ENCODE measurements at regions not wholly inside any gene's neighbourhood (a gene's known extent, or its start where the extent isn't known, plus 50 kb on each side); places are given as distances from the start of the nearest gene placed in this dataset.

DNA sequence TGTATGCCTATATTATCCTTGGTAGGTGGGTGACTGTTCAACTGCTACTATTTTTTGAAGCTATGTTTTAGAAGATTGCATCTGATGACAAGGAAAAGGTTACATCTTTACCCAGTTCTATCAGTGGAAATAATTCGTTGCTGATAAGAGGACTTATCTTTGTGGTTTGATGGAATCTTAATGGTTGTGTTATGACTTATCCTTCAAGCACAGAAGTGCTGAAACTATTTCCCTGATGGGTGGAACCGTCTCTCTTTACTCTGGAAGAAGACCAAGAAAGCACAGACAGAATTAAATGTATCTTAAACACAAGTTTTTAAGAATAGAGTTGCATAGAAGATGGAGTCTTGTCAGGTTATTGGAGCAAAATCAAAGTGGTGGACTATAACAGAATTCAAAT lies 437.7 kb upstream of the KAZN start:
- H3K79me2 ChIP-seq (ENCODE audit: control insufficient read depth, low read length): no peaks in the 10 kb centered on the region
- H3K4me1 ChIP-seq (ENCODE audit: control insufficient read depth, low read length): no peaks in the 10 kb centered on the region
- no peak overlapping the region for H3K4me2 ChIP-seq (ENCODE audit: low read length)
- peaks cover 3% of the 10 kb centered on the region; the same call in 1 of the 2 replicates for H3K9me3 ChIP-seq (ENCODE audit: control insufficient read depth, insufficient read depth, low read length)
- no peak overlapping the region for H3K4me3 ChIP-seq (ENCODE audit: low read length)
- H3K9me2 ChIP-seq (replicated peaks; ENCODE audit: control insufficient read depth, low read length): no peaks in the 10 kb centered on the region
- H3K27me3 ChIP-seq (ENCODE audit: control insufficient read depth, low read length): no peaks in the 10 kb centered on the region
- no peaks in the 10 kb centered on the region for H3F3A ChIP-seq (ENCODE audit: control insufficient read depth, insufficient read depth)
- H4K20me1 ChIP-seq (ENCODE audit: control insufficient read depth, insufficient read depth, low read depth, low read length): no peaks in the 10 kb centered on the region
- no peak for TF ChIP-seq CTCF (IDR thresholded peaks at IDR 0.05; ENCODE audit: low read depth, low read length, poor library complexity, severe bottlenecking)
- no peak for TF ChIP-seq EZH2phosphoT487 (IDR thresholded peaks at IDR 0.05; ENCODE audit: borderline replicate concordance, low read length)
- H3K36me3 ChIP-seq (ENCODE audit: control insufficient read depth, low read length): no peaks in the 10 kb centered on the region
- no peak overlapping the region for H3K27ac ChIP-seq (ENCODE audit: low read depth, low read length)

- TF ChIP-seq EZH2phosphoT487 (IDR thresholded peaks at IDR 0.05; ENCODE audit: borderline replicate concordance, low read length) (no peak), CTCF (IDR thresholded peaks at IDR 0.05; ENCODE audit: low read depth, low read length, poor library complexity, severe bottlenecking) (no peak)
- H3K4me1 ChIP-seq (ENCODE audit: control insufficient read depth, low read length): no peaks in the 10 kb centered on the region
- no peaks in the 10 kb centered on the region for H3F3A ChIP-seq (ENCODE audit: control insufficient read depth, insufficient read depth)
- no peaks in the 10 kb centered on the region for H3K27me3 ChIP-seq (ENCODE audit: control insufficient read depth, low read length)
- no peaks in the 10 kb centered on the region for H3K9me2 ChIP-seq (replicated peaks; ENCODE audit: control insufficient read depth, low read length)
- no peak overlapping the region for H3K4me3 ChIP-seq (ENCODE audit: low read length)
- H3K27ac ChIP-seq (ENCODE audit: low read depth, low read length): no peak overlapping the region
- H3K9me3 ChIP-seq (ENCODE audit: control insufficient read depth, insufficient read depth, low read length): no peaks in the 10 kb centered on the region
- no peaks in the 10 kb centered on the region for H3K79me2 ChIP-seq (ENCODE audit: control insufficient read depth, low read length)
- no peaks in the 10 kb centered on the region for H3K36me3 ChIP-seq (ENCODE audit: control insufficient read depth, low read length)
- H3K4me2 ChIP-seq (ENCODE audit: low read length): no peak overlapping the region
- H4K20me1 ChIP-seq (ENCODE audit: control insufficient read depth, insufficient read depth, low read depth, low read length): no peaks in the 10 kb centered on the region
Observed at GRCh38 chr1:14163246-14163645, 435.2 kb upstream of the KAZN start.

- no peaks in the 10 kb centered on the region for H3K36me3 ChIP-seq (ENCODE audit: control insufficient read depth, low read length)
- no peaks in the 10 kb centered on the region for H3K79me2 ChIP-seq (ENCODE audit: control insufficient read depth, low read length)
- H3K27me3 ChIP-seq (ENCODE audit: control insufficient read depth, low read length): no peaks in the 10 kb centered on the region
- no peak overlapping the region for H3K4me3 ChIP-seq (ENCODE audit: low read length)
- H3K9me2 ChIP-seq (replicated peaks; ENCODE audit: control insufficient read depth, low read length): no peaks in the 10 kb centered on the region
- H4K20me1 ChIP-seq (ENCODE audit: control insufficient read depth, insufficient read depth, low read depth, low read length): no peaks in the 10 kb centered on the region
- H3K4me1 ChIP-seq (ENCODE audit: control insufficient read depth, low read length): no peaks in the 10 kb centered on the region
- no peak overlapping the region for H3K4me2 ChIP-seq (ENCODE audit: low read length)
- H3K9me3 ChIP-seq (ENCODE audit: control insufficient read depth, insufficient read depth, low read length): no peaks in the 10 kb centered on the region
- no peaks in the 10 kb centered on the region for H3F3A ChIP-seq (ENCODE audit: control insufficient read depth, insufficient read depth)
- TF ChIP-seq CTCF (IDR thresholded peaks at IDR 0.05; ENCODE audit: low read depth, low read length, poor library complexity, severe bottlenecking) (no peak), EZH2phosphoT487 (IDR thresholded peaks at IDR 0.05; ENCODE audit: borderline replicate concordance, low read length) (no peak)
- H3K27ac ChIP-seq (ENCODE audit: low read depth, low read length): no peak overlapping the region
Observed at GRCh38 chr1:14165371-14165801, 433.1 kb upstream of the KAZN start.

GRCh38 chr1:14167884-14168283 lies 430.6 kb upstream of the KAZN start:
- TF ChIP-seq EZH2phosphoT487 (IDR thresholded peaks at IDR 0.05; ENCODE audit: borderline replicate concordance, low read length) (no peak), CTCF (IDR thresholded peaks at IDR 0.05; ENCODE audit: low read depth, low read length, poor library complexity, severe bottlenecking) (no peak)
- Histone ChIP-seq H3K9me2 (replicated peaks; ENCODE audit: control insufficient read depth, low read length) (no peaks in the 10 kb centered on the region), H3K36me3 (ENCODE audit: control insufficient read depth, low read length) (no peaks in the 10 kb centered on the region), H3K27ac (ENCODE audit: low read depth, low read length) (no peak overlapping the region), H3K27me3 (ENCODE audit: control insufficient read depth, low read length) (no peaks in the 10 kb centered on the region), H3K4me2 (ENCODE audit: low read length) (no peak overlapping the region), H3F3A (ENCODE audit: control insufficient read depth, insufficient read depth) (no peaks in the 10 kb centered on the region), H3K9me3 (ENCODE audit: control insufficient read depth, insufficient read depth, low read length) (no peaks in the 10 kb centered on the region), H4K20me1 (ENCODE audit: control insufficient read depth, insufficient read depth, low read depth, low read length) (no peaks in the 10 kb centered on the region), H3K4me3 (ENCODE audit: low read length) (no peak overlapping the region), H3K79me2 (ENCODE audit: control insufficient read depth, low read length) (no peaks in the 10 kb centered on the region), H3K4me1 (ENCODE audit: control insufficient read depth, low read length) (no peaks in the 10 kb centered on the region)

Measured in DOHH2 (cell line).